PFSK-1 (cell line): ENCODE measurements at regions not wholly inside any gene's neighbourhood (a gene's known extent, or its start where the extent isn't known, plus 50 kb on each side); places are given as distances from the start of the nearest gene placed in this dataset.

ENCODE experiments used
- FOXP2 ChIP-seq: optimal IDR thresholded peaks from 2 replicates; pipeline ENCODE3; 2011; ENCODE audit warnings: borderline replicate concordance, control low read depth, inconsistent platforms; ENCODE audit not compliant: insufficient read depth; ENCODE audit errors: extremely low read length, extremely low read depth
- POLR2AphosphoS5 ChIP-seq: IDR thresholded peaks from 2 replicates; pipeline ENCODE4 v1.6.1; 2012; ENCODE audit warnings: low read depth, mild to moderate bottlenecking, control low read depth, low read length, moderate library complexity
- SIN3A ChIP-seq: IDR thresholded peaks from 2 replicates; pipeline ENCODE4 v1.6.1; 2012; ENCODE audit warnings: mild to moderate bottlenecking, low read length, moderate library complexity, borderline replicate concordance; ENCODE audit not compliant: insufficient read depth
- TAF1 ChIP-seq: IDR thresholded peaks from 2 replicates; pipeline ENCODE4 v1.6.1; 2012; ENCODE audit warnings: low read length, control low read depth, borderline replicate concordance; ENCODE audit not compliant: insufficient read depth
- TF ChIP-seq, protein P1 (sequence below), 2 experiments: IDR thresholded peaks; 2 replicates each; pipeline versions ENCODE4 v1.6.1 to v1.8.0; 2011 to 2012; ENCODE audit warnings: low read depth in 2 of 2, low read length in 2 of 2, control low read depth in 1 of 2, inconsistent platforms in 1 of 2, mild to moderate bottlenecking in 1 of 2, moderate library complexity in 1 of 2; ENCODE audit not compliant: insufficient read depth in 1 of 2

DNA sequence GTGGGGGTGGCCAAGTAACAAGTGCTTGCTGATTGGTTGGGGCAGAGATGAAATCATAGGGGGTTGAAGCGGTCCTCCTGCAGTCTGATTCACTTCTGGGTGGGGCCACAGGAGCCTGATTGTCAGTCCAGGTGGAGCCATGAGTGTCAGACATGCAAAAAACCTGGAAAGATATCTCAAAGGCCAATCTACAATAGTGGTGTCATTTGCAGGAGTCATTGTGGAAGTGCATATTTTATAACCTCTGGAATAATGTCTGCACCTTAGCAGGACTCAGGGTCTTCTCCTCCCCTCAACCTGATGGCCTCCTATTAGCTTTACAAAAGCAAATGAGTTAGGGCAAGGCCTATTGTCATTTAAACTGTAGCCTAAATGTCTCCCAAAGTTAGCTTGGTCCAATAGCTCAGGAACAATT is 241.4 kb downstream of the NUAK1 start:
- TF ChIP-seq POLR2AphosphoS5 (no peak), TAF1 (no peak), FOXP2 (no peak), SIN3A (no peak)
- TF ChIP-seq, protein P1, sequence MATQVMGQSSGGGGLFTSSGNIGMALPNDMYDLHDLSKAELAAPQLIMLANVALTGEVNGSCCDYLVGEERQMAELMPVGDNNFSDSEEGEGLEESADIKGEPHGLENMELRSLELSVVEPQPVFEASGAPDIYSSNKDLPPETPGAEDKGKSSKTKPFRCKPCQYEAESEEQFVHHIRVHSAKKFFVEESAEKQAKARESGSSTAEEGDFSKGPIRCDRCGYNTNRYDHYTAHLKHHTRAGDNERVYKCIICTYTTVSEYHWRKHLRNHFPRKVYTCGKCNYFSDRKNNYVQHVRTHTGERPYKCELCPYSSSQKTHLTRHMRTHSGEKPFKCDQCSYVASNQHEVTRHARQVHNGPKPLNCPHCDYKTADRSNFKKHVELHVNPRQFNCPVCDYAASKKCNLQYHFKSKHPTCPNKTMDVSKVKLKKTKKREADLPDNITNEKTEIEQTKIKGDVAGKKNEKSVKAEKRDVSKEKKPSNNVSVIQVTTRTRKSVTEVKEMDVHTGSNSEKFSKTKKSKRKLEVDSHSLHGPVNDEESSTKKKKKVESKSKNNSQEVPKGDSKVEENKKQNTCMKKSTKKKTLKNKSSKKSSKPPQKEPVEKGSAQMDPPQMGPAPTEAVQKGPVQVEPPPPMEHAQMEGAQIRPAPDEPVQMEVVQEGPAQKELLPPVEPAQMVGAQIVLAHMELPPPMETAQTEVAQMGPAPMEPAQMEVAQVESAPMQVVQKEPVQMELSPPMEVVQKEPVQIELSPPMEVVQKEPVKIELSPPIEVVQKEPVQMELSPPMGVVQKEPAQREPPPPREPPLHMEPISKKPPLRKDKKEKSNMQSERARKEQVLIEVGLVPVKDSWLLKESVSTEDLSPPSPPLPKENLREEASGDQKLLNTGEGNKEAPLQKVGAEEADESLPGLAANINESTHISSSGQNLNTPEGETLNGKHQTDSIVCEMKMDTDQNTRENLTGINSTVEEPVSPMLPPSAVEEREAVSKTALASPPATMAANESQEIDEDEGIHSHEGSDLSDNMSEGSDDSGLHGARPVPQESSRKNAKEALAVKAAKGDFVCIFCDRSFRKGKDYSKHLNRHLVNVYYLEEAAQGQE (IDR thresholded peaks at IDR 0.05; ENCODE audit: insufficient read depth in 1 of 2, low read depth in 2 of 2, low read length in 2 of 2): no peak

DNA sequence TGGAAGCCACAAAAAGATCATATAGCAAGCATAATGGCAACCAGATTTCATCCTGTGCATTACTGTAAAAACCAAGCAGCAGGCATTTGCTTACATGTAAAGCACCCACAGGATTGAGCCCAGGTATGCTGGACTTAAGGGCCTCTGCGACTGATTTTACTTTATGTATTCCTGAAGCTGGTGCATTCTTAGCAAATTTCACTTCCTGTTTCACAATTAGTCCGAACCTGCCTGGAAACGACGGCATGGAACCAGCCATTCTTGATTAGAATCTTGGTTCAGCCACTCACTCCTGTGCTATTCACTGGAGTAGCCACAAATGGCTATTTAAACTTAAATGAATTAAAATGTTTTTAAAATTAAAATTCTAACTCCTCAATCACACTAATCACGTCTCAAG is 239.2 kb downstream of the NUAK1 start:
- no peak for TF ChIP-seq FOXP2
- TF ChIP-seq, protein P1 (IDR thresholded peaks at IDR 0.05; ENCODE audit: insufficient read depth in 1 of 2, low read depth in 2 of 2, low read length in 2 of 2): no peak
- TF ChIP-seq TAF1: no peak
- no peak for TF ChIP-seq POLR2AphosphoS5
- no peak for TF ChIP-seq SIN3A

DNA sequence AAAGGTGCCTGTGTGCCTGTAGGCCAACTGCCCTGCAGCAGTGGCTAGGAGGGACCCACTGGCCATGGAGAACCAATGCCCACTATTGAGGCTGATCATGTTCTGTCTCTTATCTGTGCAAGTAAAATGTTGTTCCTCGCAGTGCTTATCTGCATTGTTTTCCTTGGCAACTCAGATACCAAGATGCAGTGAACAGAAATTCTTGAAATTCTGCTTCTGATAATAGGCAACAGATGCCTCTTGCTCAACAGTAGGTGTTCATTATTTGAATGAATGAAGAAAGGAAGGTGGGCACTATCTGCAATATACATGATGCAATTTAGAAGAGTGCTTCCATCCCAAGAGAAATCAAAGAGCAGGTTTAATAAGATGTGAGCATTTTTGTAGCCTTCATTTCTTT is 232.2 kb downstream of the NUAK1 start:
- TF ChIP-seq, protein P1 (IDR thresholded peaks at IDR 0.05; ENCODE audit: insufficient read depth in 1 of 2, low read depth in 2 of 2, low read length in 2 of 2): no peak
- no peak for TF ChIP-seq POLR2AphosphoS5
- TF ChIP-seq TAF1: no peak
- no peak for TF ChIP-seq FOXP2

DNA sequence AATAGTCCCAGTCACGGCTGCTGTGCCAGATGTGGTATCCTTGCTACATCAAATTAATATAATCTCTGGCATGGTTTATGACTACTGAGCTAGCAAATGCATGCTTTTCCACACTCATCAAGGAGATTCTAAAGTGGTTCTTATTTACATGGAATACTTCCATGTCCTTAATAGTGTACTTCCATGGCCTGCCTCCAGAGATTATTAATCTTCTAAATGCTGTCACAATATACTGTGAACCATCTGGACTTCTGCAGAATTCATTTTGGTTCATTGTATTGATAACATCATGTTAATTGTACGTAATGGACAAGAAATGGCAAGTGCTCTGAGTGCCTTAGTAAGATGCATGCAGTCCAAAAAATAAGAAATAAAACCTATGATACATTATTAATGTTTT is 230.8 kb downstream of the NUAK1 start:
- TF ChIP-seq, protein P1 (IDR thresholded peaks at IDR 0.05; ENCODE audit: insufficient read depth in 1 of 2, low read depth in 2 of 2, low read length in 2 of 2): no peak
- TF ChIP-seq FOXP2: no peak
- TF ChIP-seq POLR2AphosphoS5: no peak
- TF ChIP-seq TAF1: no peak
- TF ChIP-seq SIN3A: no peak

DNA sequence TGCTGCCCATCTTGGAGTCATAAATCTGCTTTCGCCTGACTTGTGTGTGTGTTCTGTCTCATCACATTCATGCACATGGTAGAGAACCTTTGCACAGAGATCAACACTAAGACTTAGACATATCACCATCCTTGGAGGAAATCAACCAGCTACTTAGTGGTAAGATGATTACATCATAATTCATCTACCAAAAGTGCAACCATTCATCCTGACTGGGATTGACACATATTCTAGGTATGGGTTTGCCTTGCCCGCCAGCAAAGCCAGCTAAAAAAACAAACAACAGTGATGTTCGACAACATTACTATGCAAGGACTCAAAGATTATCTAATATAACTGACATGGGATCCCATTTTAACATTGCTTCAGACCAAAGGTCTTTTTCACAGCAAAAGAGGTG is 228.7 kb downstream of the NUAK1 start:
- no peak for TF ChIP-seq TAF1
- no peak for TF ChIP-seq FOXP2
- TF ChIP-seq POLR2AphosphoS5: no peak
- TF ChIP-seq, protein P1 (IDR thresholded peaks at IDR 0.05; ENCODE audit: insufficient read depth in 1 of 2, low read depth in 2 of 2, low read length in 2 of 2): no peak
- TF ChIP-seq SIN3A: no peak
